Tibial artery (tissue), 4 donors: ENCODE measurements at regions not wholly inside any gene's neighbourhood (a gene's known extent, or its start where the extent isn't known, plus 50 kb on each side); places are given as distances from the start of the nearest gene placed in this dataset.

Source experiments
- DNase-seq, 2 donors: peaks; one replicate each; pipeline ENCODE4 v3.0.0-alpha.2; 2019
- H3K27ac ChIP-seq, 2 donors: fragments of 200-600 bp; sonication (generic) in 1 of 2; 1 replicate in 1 of 2; 2 replicates in 1 of 2; pipeline ENCODE4 v1.5.1; 2018 to 2019; ENCODE audit warnings: mild to moderate bottlenecking in 1 of 2
- H3K27me3 ChIP-seq, 2 donors: fragments of 200-600 bp; sonication (generic) in 1 of 2; one replicate each; pipeline versions ENCODE4 v1.5.1 to v1.6.0; 2016 to 2019
- H3K36me3 ChIP-seq, 3 donors: fragments of 200-600 bp; sonication (generic) in 2 of 3; one replicate each; pipeline ENCODE4 v1.5.1; 2016 to 2019; ENCODE audit warnings: mild to moderate bottlenecking in 2 of 3
- H3K4me1 ChIP-seq, 4 donors: fragments of 200-600 bp; sonication (generic) in 2 of 4; 1 replicate in 3 of 4; 2 replicates in 1 of 4; pipeline ENCODE4 v1.5.1; 2016 to 2019
- H3K4me3 ChIP-seq, 2 donors: fragments of 200-600 bp; sonication (generic) in 1 of 2; 1 replicate in 1 of 2; 2 replicates in 1 of 2; pipeline ENCODE4 v1.5.1; 2018 to 2019; ENCODE audit warnings: mild to moderate bottlenecking in 2 of 2
- H3K9me3 ChIP-seq, 3 donors: fragments of 200-600 bp; sonication (generic) in 1 of 3; one replicate each; pipeline ENCODE4 v1.5.1; 2016 to 2019
- CTCF ChIP-seq, 2 experiments: fragments of 200-600 bp in 1 of 2; fragments of 450-650 bp in 1 of 2; IDR thresholded peaks; one replicate each; pipeline ENCODE4 v1.5.1; 2017 to 2019; ENCODE audit warnings: antibody characterized with exemption in 2 of 2, mild to moderate bottlenecking in 1 of 2, moderate library complexity in 1 of 2
- intact Hi-C: fragments of 100-400 bp; cut with DNase I; formaldehyde crosslinking; loops from one replicate; pipeline ENCODE4 v1.15.0; 2023; ENCODE audit warnings: low total_unique reads

- H3K27ac ChIP-seq: no peak overlapping the region
- no peak overlapping the region for H3K4me3 ChIP-seq
- H3K36me3 ChIP-seq: no peaks in the 10 kb centered on the region
- DNase-seq: no peak
- TF ChIP-seq CTCF (IDR thresholded peaks at IDR 0.05): no peak
- intact Hi-C loops: no loop called here
- H3K27me3 ChIP-seq: no peaks in the 10 kb centered on the region
- H3K9me3 ChIP-seq: no peaks in the 10 kb centered on the region
- peaks cover 0 to 3% (median 0%) of the 10 kb centered on the region in 4 donors for H3K4me1 ChIP-seq
Measured at GRCh38 chr12:31201382-31201781, 124.6 kb downstream of the SINHCAF start.

- H3K4me1 ChIP-seq: peaks cover 0 to 3% (median 0%) of the 10 kb centered on the region in 4 donors
- no peak for TF ChIP-seq CTCF (IDR thresholded peaks at IDR 0.05)
- no peak overlapping the region for H3K27ac ChIP-seq
- no peak for DNase-seq
- H3K4me3 ChIP-seq: no peak overlapping the region
- intact Hi-C loops: no loop called here
- no peaks in the 10 kb centered on the region for H3K36me3 ChIP-seq
- H3K27me3 ChIP-seq: no peaks in the 10 kb centered on the region
- H3K9me3 ChIP-seq: no peaks in the 10 kb centered on the region
Measured at GRCh38 chr12:31203261-31203660, 122.7 kb downstream of the SINHCAF start.

- TF ChIP-seq CTCF (IDR thresholded peaks at IDR 0.05): no peak
- Histone ChIP-seq H3K27ac (no peak overlapping the region), H3K4me1 (peaks cover 0 to 3% (median 0%) of the 10 kb centered on the region in 4 donors), H3K9me3 (no peaks in the 10 kb centered on the region), H3K4me3 (no peak overlapping the region), H3K27me3 (no peaks in the 10 kb centered on the region), H3K36me3 (no peaks in the 10 kb centered on the region)
- no peak for DNase-seq
- intact Hi-C loops: no loop called here
Measured at GRCh38 chr12:31205054-31205453, 120.9 kb downstream of the SINHCAF start.

- Histone ChIP-seq H3K9me3 (no peaks in the 10 kb centered on the region), H3K27ac (no peak overlapping the region), H3K4me1 (peaks cover 0 to 3% (median 0%) of the 10 kb centered on the region in 4 donors), H3K27me3 (no peaks in the 10 kb centered on the region), H3K36me3 (no peaks in the 10 kb centered on the region), H3K4me3 (no peak overlapping the region)
- no peak for DNase-seq
- intact Hi-C loops: no loop called here
- TF ChIP-seq CTCF (IDR thresholded peaks at IDR 0.05): no peak
Measured at GRCh38 chr12:31206038-31206670, 119.8 kb downstream of the SINHCAF start.

- no peak for DNase-seq
- intact Hi-C loops: no loop called here
- peaks cover 0 to 3% (median 0%) of the 10 kb centered on the region in 4 donors for H3K4me1 ChIP-seq
- H3K27ac ChIP-seq: no peak overlapping the region
- no peak overlapping the region for H3K4me3 ChIP-seq
- no peaks in the 10 kb centered on the region for H3K27me3 ChIP-seq
- no peaks in the 10 kb centered on the region for H3K9me3 ChIP-seq
- H3K36me3 ChIP-seq: no peaks in the 10 kb centered on the region
- TF ChIP-seq CTCF (IDR thresholded peaks at IDR 0.05): no peak
Measured at GRCh38 chr12:31207799-31208465, 118.0 kb downstream of the SINHCAF start.
